Activated naive CD8-positive, alpha-beta T cell treated with anti-CD3 and anti-CD28 coated beads, Interleukin-2, amount 50 U/mL, for 16 hours (primary cell): ENCODE measurements at regions not wholly inside any gene's neighbourhood (a gene's known extent, or its start where the extent isn't known, plus 50 kb on each side); places are given as distances from the start of the nearest gene placed in this dataset.

Source experiments
- DNase-seq: peaks from one replicate; pipeline ENCODE4 v3.0.0-alpha.2; 2020; ENCODE audit warnings: low read depth, low spot score

- no peak for DNase-seq
Observed at GRCh38 chr11:11044137-11044855, 186.4 kb upstream of the ZBED5 start.

GRCh38 chr11:11043721-11044120 is 185.9 kb upstream of the ZBED5 start:
- no peak for DNase-seq

GRCh38 chr11:11039208-11039965 is 181.5 kb upstream of the ZBED5 start:
- DNase-seq = no peak

- no peak for DNase-seq
Observed at GRCh38 chr11:11038782-11039181, 180.9 kb upstream of the ZBED5 start.

GRCh38 chr11:11038352-11038751 is 180.5 kb upstream of the ZBED5 start:
- no peak for DNase-seq

- DNase-seq = no peak
Observed at GRCh38 chr11:11036848-11037732, 179.2 kb upstream of the ZBED5 start.

GRCh38 chr11:11036185-11036847 is 178.5 kb upstream of the ZBED5 start:
- no peak for DNase-seq

- no peak for DNase-seq
Observed at GRCh38 chr11:11035331-11035730, 177.5 kb upstream of the ZBED5 start.

GRCh38 chr11:11034476-11034875 is 176.6 kb upstream of the ZBED5 start:
- DNase-seq = no peak

- no peak for DNase-seq
Observed at GRCh38 chr11:11032066-11032465, 174.2 kb upstream of the ZBED5 start.

GRCh38 chr11:11029027-11029426 is 171.2 kb upstream of the ZBED5 start:
- DNase-seq = no peak

GRCh38 chr11:11028017-11028692 is 170.3 kb upstream of the ZBED5 start:
- DNase-seq = peak; percentile 34

GRCh38 chr11:11027288-11027687 is 169.4 kb upstream of the ZBED5 start:
- no peak for DNase-seq

GRCh38 chr11:11025087-11025486 is 167.2 kb upstream of the ZBED5 start:
- DNase-seq = no peak

GRCh38 chr11:11022125-11022730 is 164.4 kb upstream of the ZBED5 start:
- no peak for DNase-seq

- DNase-seq = no peak
Observed at GRCh38 chr11:11021563-11021962, 163.7 kb upstream of the ZBED5 start.

- DNase-seq = no peak
Observed at GRCh38 chr11:11020747-11021149, 162.9 kb upstream of the ZBED5 start.

- DNase-seq = no peak
Observed at GRCh38 chr11:11020219-11020726, 162.4 kb upstream of the ZBED5 start.

GRCh38 chr11:11016943-11017342 is 159.1 kb upstream of the ZBED5 start:
- DNase-seq = no peak

- no peak for DNase-seq
Observed at GRCh38 chr11:11016068-11016467, 158.2 kb upstream of the ZBED5 start.
